LNCAP (cell line): ENCODE measurements at regions not wholly inside any gene's neighbourhood (a gene's known extent, or its start where the extent isn't known, plus 50 kb on each side); places are given as distances from the start of the nearest gene placed in this dataset.

Source experiments
- CTCF ChIP-seq: fragments of 450-650 bp; IDR thresholded peaks from 2 replicates; pipeline ENCODE4 v1.5.1; 2017; ENCODE audit warnings: mild to moderate bottlenecking

DNA sequence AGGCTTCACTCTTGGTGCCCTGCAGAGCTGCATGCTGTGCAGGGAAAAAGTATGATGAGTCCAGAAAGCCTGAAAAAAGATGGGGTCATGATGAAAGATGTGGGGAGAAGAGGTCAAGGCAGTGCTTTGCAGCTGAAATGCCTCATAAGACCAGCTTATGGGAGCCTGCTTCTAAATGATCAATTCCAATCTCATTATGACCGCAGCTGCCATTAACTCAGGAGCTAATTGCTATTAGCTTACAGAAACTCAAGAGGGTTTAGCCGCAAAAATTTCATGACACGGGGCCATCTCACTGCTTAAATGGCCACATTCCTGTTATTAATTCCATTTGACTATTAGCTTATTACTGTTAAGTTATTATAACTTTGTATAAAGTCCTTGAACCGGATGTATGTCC, 502.9 kb upstream of the ZMIZ1 start:
- TF ChIP-seq CTCF, result no peak

- no peak for TF ChIP-seq CTCF
These were observed 502.3 kb upstream of the ZMIZ1 start for GRCh38 chr10:78566284-78567111.

DNA sequence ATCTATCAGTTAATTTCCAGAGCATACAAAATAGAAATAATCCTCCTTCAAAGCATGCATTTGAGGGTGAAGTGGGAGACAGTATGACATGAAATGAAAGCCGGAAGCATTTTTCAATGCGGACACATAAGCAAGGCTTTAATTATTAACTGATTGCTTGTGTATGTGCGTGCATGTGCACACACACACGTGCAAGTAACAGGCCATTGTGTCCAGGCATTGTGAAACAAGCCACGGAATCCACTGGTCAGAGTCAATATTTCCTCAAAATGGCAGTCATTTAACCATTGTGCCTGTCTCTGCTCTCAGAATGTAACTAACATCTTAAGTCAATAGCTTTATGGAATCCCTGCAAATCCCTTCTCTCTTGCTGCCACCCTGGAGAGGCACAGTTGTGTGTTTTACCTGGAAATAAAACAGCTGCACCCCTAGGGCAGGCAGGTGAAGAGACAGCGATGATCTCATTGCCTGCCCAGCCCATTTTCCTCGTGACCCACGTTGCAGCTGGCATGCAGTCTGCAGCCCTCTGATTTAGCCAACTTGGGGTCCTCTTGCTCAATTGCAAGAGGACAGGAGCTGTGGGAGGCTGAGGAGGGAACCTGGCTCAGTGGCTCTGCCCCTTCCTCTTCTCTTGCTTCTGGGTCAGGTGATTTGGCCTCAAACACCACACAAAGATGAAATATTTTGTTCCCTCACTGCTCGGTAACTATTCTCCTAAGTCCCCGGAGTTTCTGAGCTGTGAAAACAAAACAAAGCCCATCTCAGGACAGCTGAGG, 500.9 kb upstream of the ZMIZ1 start:
- TF ChIP-seq CTCF, result no peak

GRCh38 chr10:78568620-78569019, 500.1 kb upstream of the ZMIZ1 start:
- no peak for TF ChIP-seq CTCF

- TF ChIP-seq CTCF, result no peak
These were observed 498.0 kb upstream of the ZMIZ1 start for GRCh38 chr10:78570633-78571235.

- TF ChIP-seq CTCF, result no peak
These were observed 497.5 kb upstream of the ZMIZ1 start for GRCh38 chr10:78571286-78571685.

GRCh38 chr10:78571891-78572290, 496.9 kb upstream of the ZMIZ1 start:
- TF ChIP-seq CTCF, result no peak
